Skeletal muscle tissue (tissue), 3 donors: ENCODE measurements at regions not wholly inside any gene's neighbourhood (a gene's known extent, or its start where the extent isn't known, plus 50 kb on each side); places are given as distances from the start of the nearest gene placed in this dataset.
"Not testable (repeated sequence)": the region's sequence is repeated elsewhere in the genome, so short reads cannot be mapped to it uniquely, and the experiment has no call there.

Source experiments
- H3K27ac ChIP-seq: one replicate; pipeline ENCODE4 v1.7.0; 2013; ENCODE audit warnings: mild to moderate bottlenecking, low read depth, low read length, inconsistent platforms
- H3K27me3 ChIP-seq, 3 donors: one replicate each; pipeline ENCODE4 v1.7.0; 2013; ENCODE audit warnings: low read length in 3 of 3; ENCODE audit not compliant: control insufficient read depth in 3 of 3, insufficient read depth in 3 of 3
- H3K36me3 ChIP-seq, 3 donors: one replicate each; pipeline ENCODE4 v1.7.0; 2013; ENCODE audit warnings: low read length in 3 of 3; ENCODE audit not compliant: control insufficient read depth in 3 of 3, insufficient read depth in 3 of 3
- H3K4me1 ChIP-seq, 3 donors: one replicate each; pipeline ENCODE4 v1.7.0; 2013; ENCODE audit warnings: low read length in 3 of 3, mild to moderate bottlenecking in 3 of 3; ENCODE audit not compliant: control insufficient read depth in 3 of 3, insufficient read depth in 3 of 3
- H3K4me3 ChIP-seq, 3 donors: one replicate each; pipeline ENCODE4 v1.7.0; 2013; ENCODE audit warnings: low read length in 3 of 3
- H3K9ac ChIP-seq, 3 donors: one replicate each; pipeline ENCODE4 v1.7.0; 2013; ENCODE audit warnings: low read length in 3 of 3, mild to moderate bottlenecking in 3 of 3, moderate library complexity in 2 of 3, low read depth in 1 of 3
- H3K9me3 ChIP-seq, 3 donors: one replicate each; pipeline ENCODE4 v1.7.0; 2013; ENCODE audit warnings: low read length in 3 of 3; ENCODE audit not compliant: control insufficient read depth in 3 of 3
- donor health status: Osteomylitis.

GRCh38 chr5:43804041-43804440, 201.1 kb downstream of the NNT start:
- Histone ChIP-seq H3K27ac (no peak overlapping the region), H3K27me3 (no peaks in the 10 kb centered on the region), H3K9me3 (no peaks in the 10 kb centered on the region), H3K9ac (no peak overlapping the region), H3K36me3 (no peaks in the 10 kb centered on the region), H3K4me1 (no peaks in the 10 kb centered on the region), H3K4me3 (no peak overlapping the region)

- H3K9ac ChIP-seq, result no peak overlapping the region
- no peaks in the 10 kb centered on the region for H3K27me3 ChIP-seq
- H3K36me3 ChIP-seq, result no peaks in the 10 kb centered on the region
- H3K27ac ChIP-seq, result no peak overlapping the region
- H3K4me3 ChIP-seq, result no peak overlapping the region
- no peaks in the 10 kb centered on the region for H3K9me3 ChIP-seq
- no peaks in the 10 kb centered on the region for H3K4me1 ChIP-seq
Measured at GRCh38 chr5:43802651-43803050, 199.7 kb downstream of the NNT start.

- Histone ChIP-seq H3K4me1 (no peaks in the 10 kb centered on the region), H3K4me3 (no peak overlapping the region), H3K27me3 (no peaks in the 10 kb centered on the region), H3K9ac (no peak overlapping the region), H3K9me3 (no peaks in the 10 kb centered on the region), H3K36me3 (no peaks in the 10 kb centered on the region), H3K27ac (no peak overlapping the region)
Measured at GRCh38 chr5:43802119-43802518, 199.1 kb downstream of the NNT start.

GRCh38 chr5:43798740-43799139, 195.8 kb downstream of the NNT start:
- H3K9me3 ChIP-seq, result no peaks in the 10 kb centered on the region
- no peaks in the 10 kb centered on the region for H3K27me3 ChIP-seq
- H3K4me3 ChIP-seq, result no peak overlapping the region
- H3K27ac ChIP-seq, result no peak overlapping the region
- no peak overlapping the region for H3K9ac ChIP-seq
- H3K4me1 ChIP-seq, result no peaks in the 10 kb centered on the region
- no peaks in the 10 kb centered on the region for H3K36me3 ChIP-seq

- not testable (repeated sequence) for H3K36me3 ChIP-seq, H3K9ac ChIP-seq, H3K4me1 ChIP-seq, H3K27ac ChIP-seq, H3K27me3 ChIP-seq, H3K9me3 ChIP-seq, H3K4me3 ChIP-seq
Measured at GRCh38 chr5:43791880-43792279, 188.9 kb downstream of the NNT start.

- Histone ChIP-seq H3K27ac (no peak overlapping the region), H3K9me3 (no peaks in the 10 kb centered on the region), H3K36me3 (no peaks in the 10 kb centered on the region), H3K9ac (no peak overlapping the region), H3K4me1 (peaks cover 0 to 3% (median 0%) of the 10 kb centered on the region in 3 donors), H3K27me3 (no peaks in the 10 kb centered on the region), H3K4me3 (no peak overlapping the region)
Measured at GRCh38 chr5:43785198-43785597, 182.2 kb downstream of the NNT start.

- H3K4me3 ChIP-seq, result no peak overlapping the region
- H3K27me3 ChIP-seq, result no peaks in the 10 kb centered on the region
- peaks cover 0 to 3% (median 0%) of the 10 kb centered on the region in 3 donors for H3K4me1 ChIP-seq
- H3K9me3 ChIP-seq, result no peaks in the 10 kb centered on the region
- H3K36me3 ChIP-seq, result no peaks in the 10 kb centered on the region
- no peak overlapping the region for H3K27ac ChIP-seq
- H3K9ac ChIP-seq, result no peak overlapping the region
Measured at GRCh38 chr5:43780586-43780985, 177.6 kb downstream of the NNT start.

GRCh38 chr5:43774881-43775399, 172.0 kb downstream of the NNT start:
- Histone ChIP-seq H3K9ac (no peak overlapping the region), H3K9me3 (no peaks in the 10 kb centered on the region), H3K4me1 (peaks cover 0 to 2% (median 0%) of the 10 kb centered on the region in 3 donors), H3K27me3 (no peaks in the 10 kb centered on the region), H3K4me3 (no peak overlapping the region), H3K27ac (no peak overlapping the region), H3K36me3 (no peaks in the 10 kb centered on the region)

- Histone ChIP-seq H3K36me3 (no peaks in the 10 kb centered on the region), H3K9ac (no peak overlapping the region), H3K9me3 (no peaks in the 10 kb centered on the region), H3K27ac (no peak overlapping the region), H3K4me1 (peaks cover 0 to 3% (median 0%) of the 10 kb centered on the region in 3 donors), H3K27me3 (no peaks in the 10 kb centered on the region), H3K4me3 (no peak overlapping the region)
Measured at GRCh38 chr5:43773478-43773844, 170.5 kb downstream of the NNT start.

GRCh38 chr5:43772764-43773477, 169.9 kb downstream of the NNT start:
- Histone ChIP-seq H3K4me1 (peaks cover 0 to 3% (median 0%) of the 10 kb centered on the region in 3 donors), H3K36me3 (no peaks in the 10 kb centered on the region), H3K9ac (no peak overlapping the region), H3K9me3 (no peaks in the 10 kb centered on the region), H3K27ac (no peak overlapping the region), H3K27me3 (no peaks in the 10 kb centered on the region), H3K4me3 (no peak overlapping the region)
